SK-N-SH treated with all-trans-retinoic acid at 6 μM for 48 hours (cell line): ENCODE measurements at regions not wholly inside any gene's neighbourhood (a gene's known extent, or its start where the extent isn't known, plus 50 kb on each side); places are given as distances from the start of the nearest gene placed in this dataset.

Experiments
- ATAC-seq: fragments of 200-7000 bp; cut with Tn5 transposase; 3 replicates; pipeline ENCODE4 v1.9.1; 2020; ENCODE audit warnings: mild to moderate bottlenecking, moderate library complexity
- ARNTL ChIP-seq: fragments of 450-650 bp; formaldehyde crosslinking; IDR thresholded peaks from 2 replicates; pipeline ENCODE4 v1.5.0; 2020; ENCODE audit warnings: low read depth, mild to moderate bottlenecking, moderate library complexity, borderline replicate concordance
- BACH2 ChIP-seq: fragments of 250-450 bp; sonication (Bioruptor Pico); IDR thresholded peaks from 2 replicates; pipeline ENCODE4 v1.9.0; 2021; ENCODE audit warnings: mild to moderate bottlenecking, borderline replicate concordance
- CSDC2 ChIP-seq: fragments of 250-450 bp; sonication (Bioruptor Pico); IDR thresholded peaks from 2 replicates; pipeline ENCODE4 v1.5.0; 2020; ENCODE audit warnings: mild to moderate bottlenecking, moderate library complexity
- ESRRG ChIP-seq: fragments of 250-450 bp; sonication (Bioruptor Pico); IDR thresholded peaks from 2 replicates; pipeline ENCODE4 v1.6.1; 2021; ENCODE audit warnings: mild to moderate bottlenecking
- GLIS3 ChIP-seq: fragments of 250-450 bp; sonication (Bioruptor Pico); IDR thresholded peaks from 2 replicates; pipeline ENCODE4 v1.5.0; 2020; ENCODE audit warnings: mild to moderate bottlenecking, moderate library complexity
- ISL1 ChIP-seq: fragments of 250-450 bp; sonication (Bioruptor Pico); IDR thresholded peaks from 2 replicates; pipeline ENCODE4 v2.1.2; 2022; ENCODE audit warnings: mild to moderate bottlenecking, moderate library complexity
- OSR1 ChIP-seq: fragments of 250-450 bp; sonication (Bioruptor Pico); IDR thresholded peaks from 2 replicates; pipeline ENCODE4 v1.8.0; 2022; ENCODE audit warnings: moderate library complexity, mild to moderate bottlenecking, inconsistent platforms
- PPARA ChIP-seq: fragments of 250-450 bp; sonication (Bioruptor Pico); IDR thresholded peaks from 2 replicates; pipeline ENCODE4 v1.5.0; 2020; ENCODE audit warnings: mild to moderate bottlenecking, borderline replicate concordance
- RARB ChIP-seq: fragments of 250-450 bp; sonication (Bioruptor Pico); IDR thresholded peaks from 2 replicates; pipeline ENCODE4 v1.8.0; 2021; ENCODE audit warnings: mild to moderate bottlenecking, moderate library complexity
- TOX ChIP-seq: fragments of 250-450 bp; sonication (Bioruptor Pico); IDR thresholded peaks from 2 replicates; pipeline ENCODE4 v1.8.0; 2021; ENCODE audit warnings: mild to moderate bottlenecking, moderate library complexity, borderline replicate concordance
- ZC3H10 ChIP-seq: fragments of 250-450 bp; sonication (Bioruptor Pico); IDR thresholded peaks from 2 replicates; pipeline ENCODE4 v1.5.1; 2021; ENCODE audit warnings: mild to moderate bottlenecking, moderate library complexity
- ZFP3 ChIP-seq: fragments of 250-450 bp; sonication (Bioruptor Pico); IDR thresholded peaks from 2 replicates; pipeline ENCODE4 v1.5.0; 2020; ENCODE audit warnings: mild to moderate bottlenecking, moderate library complexity
- ZFP30 ChIP-seq: fragments of 450-650 bp; formaldehyde crosslinking; IDR thresholded peaks from 2 replicates; pipeline ENCODE4 v1.5.0; 2022; ENCODE audit warnings: mild to moderate bottlenecking, moderate library complexity
- ZNF565 ChIP-seq: fragments of 450-650 bp; formaldehyde crosslinking; conservative IDR thresholded peaks from 2 replicates; pipeline ENCODE4 v1.5.0; 2020; ENCODE audit warnings: low read depth, mild to moderate bottlenecking, moderate library complexity
- ZNF70 ChIP-seq: fragments of 450-650 bp; formaldehyde crosslinking; IDR thresholded peaks from 2 replicates; pipeline ENCODE4 v1.5.0; 2020; ENCODE audit warnings: mild to moderate bottlenecking, moderate library complexity
- ZNF8 ChIP-seq: fragments of 450-650 bp; formaldehyde crosslinking; IDR thresholded peaks from 2 replicates; pipeline ENCODE4 v1.5.0; 2020; ENCODE audit warnings: mild to moderate bottlenecking, moderate library complexity
- TF ChIP-seq, protein P1 (sequence below): fragments of 250-450 bp; sonication (Bioruptor Pico); IDR thresholded peaks from 2 replicates; pipeline ENCODE4 v1.5.1; 2021; ENCODE audit warnings: mild to moderate bottlenecking, moderate library complexity
- TF ChIP-seq, protein P2 (sequence below): fragments of 250-450 bp; sonication (Bioruptor Pico); IDR thresholded peaks from 2 replicates; pipeline ENCODE4 v1.8.0; 2020; ENCODE audit warnings: mild to moderate bottlenecking, moderate library complexity, borderline replicate concordance
- TF ChIP-seq, protein P3 (sequence below): fragments of 250-450 bp; sonication (Bioruptor Pico); IDR thresholded peaks from 2 replicates; pipeline ENCODE4 v1.5.0; 2020; ENCODE audit warnings: mild to moderate bottlenecking, moderate library complexity
- TF ChIP-seq, protein P4 (sequence below): fragments of 250-450 bp; sonication (Bioruptor Pico); IDR thresholded peaks from 2 replicates; pipeline ENCODE4 v1.8.0; 2021; ENCODE audit warnings: low read depth, mild to moderate bottlenecking, moderate library complexity, borderline replicate concordance

DNA sequence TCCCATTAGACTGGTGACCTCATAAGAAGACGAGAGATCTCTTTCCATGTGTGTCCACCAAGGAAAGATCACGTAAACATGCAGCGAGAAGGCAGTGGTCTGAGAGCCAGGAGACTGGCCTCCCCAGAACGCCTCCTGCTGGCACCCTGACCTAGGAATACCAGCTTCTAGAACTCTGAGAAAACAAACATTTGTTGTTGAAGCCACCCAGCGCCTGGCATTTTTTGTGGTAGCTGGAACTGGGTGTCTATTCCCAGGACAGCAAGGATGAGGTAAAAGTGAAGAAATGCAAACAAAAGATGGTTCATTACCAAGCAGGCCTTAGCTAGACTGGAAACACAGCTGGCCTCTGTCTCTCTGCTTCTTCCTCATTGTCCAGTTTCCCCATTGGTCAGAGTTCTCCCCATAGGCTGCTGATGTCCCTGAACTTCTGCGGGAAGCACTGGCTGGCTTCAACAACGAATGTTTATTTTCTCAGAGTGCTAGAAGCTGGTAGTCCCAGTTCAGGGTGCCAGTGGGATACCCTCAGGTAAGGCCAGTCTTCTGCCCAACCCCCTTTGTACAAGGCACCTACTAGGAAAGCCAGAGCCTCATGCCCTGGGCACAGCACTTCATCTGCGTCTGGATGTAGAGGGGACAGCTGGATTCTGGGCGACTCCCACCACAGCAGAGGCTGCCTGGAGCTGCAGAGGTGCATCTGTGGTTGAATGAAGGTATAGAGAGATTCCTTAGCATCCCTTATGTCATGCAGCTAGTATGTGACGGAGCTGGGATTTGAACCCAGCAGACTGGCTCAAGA is 304.9 kb downstream of the TCERG1L start:
- ATAC-seq: no peak

DNA sequence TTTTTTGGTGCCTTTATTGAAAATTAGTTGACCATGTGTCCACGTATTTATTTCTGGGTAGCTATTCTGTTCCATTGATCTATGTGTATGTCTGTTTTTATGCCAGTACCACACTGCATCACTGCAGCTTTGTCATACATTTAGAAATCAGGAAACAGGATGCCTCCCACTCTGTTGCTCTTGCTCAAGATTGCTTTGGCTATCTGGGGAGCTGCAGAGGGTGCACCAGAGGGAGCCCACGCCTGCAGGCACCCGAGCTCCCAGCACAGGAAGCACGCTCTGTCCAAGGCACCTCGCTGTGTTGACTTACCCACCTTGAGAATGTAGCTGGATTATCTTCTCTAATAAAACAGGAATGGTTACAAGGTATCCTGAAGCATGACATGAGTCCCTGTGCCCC is 301.7 kb downstream of the TCERG1L start:
- ATAC-seq: no peak

More for the DNA sequence above, 304.9 kb downstream of the TCERG1L start:
- TF ChIP-seq ZC3H10 (CRISPR knock-in tag) (no peak), ZNF8 (CRISPR knock-in tag) (no peak)
- TF ChIP-seq, protein P1, sequence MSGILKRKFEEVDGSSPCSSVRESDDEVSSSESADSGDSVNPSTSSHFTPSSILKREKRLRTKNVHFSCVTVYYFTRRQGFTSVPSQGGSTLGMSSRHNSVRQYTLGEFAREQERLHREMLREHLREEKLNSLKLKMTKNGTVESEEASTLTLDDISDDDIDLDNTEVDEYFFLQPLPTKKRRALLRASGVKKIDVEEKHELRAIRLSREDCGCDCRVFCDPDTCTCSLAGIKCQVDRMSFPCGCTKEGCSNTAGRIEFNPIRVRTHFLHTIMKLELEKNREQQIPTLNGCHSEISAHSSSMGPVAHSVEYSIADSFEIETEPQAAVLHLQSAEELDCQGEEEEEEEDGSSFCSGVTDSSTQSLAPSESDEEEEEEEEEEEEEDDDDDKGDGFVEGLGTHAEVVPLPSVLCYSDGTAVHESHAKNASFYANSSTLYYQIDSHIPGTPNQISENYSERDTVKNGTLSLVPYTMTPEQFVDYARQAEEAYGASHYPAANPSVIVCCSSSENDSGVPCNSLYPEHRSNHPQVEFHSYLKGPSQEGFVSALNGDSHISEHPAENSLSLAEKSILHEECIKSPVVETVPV (CRISPR knock-in tag): no peak

DNA sequence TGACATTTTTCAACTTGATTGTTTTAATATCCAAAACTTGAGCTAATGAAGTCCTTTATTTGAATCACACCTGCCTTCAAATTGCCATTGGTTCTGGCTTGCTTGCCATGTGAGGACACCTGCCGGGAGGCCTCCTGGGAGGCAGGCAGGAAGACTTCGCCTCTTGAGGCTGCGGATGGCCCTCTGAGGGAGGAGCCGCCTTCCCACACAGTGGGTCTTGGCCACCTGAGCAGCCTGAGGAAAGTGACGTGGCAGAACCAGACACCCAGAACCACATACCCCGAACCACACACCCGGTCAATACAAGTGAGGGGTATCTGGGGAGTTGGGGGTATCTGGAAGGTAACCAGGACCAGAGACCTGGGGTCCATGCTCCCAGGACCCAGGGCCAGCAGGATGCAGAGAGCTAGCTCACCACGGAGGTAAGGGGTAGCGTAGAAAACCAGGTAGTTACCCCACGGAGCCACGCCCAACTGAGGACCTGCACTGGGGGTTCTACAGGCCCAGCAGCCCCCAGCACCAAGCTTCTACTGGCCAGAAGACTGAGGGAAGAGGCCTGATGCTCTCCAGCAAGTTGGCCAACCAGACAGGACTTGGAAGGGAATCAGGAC is 300.5 kb downstream of the TCERG1L start:
- TF ChIP-seq OSR1 (CRISPR knock-in tag): no peak
- TF ChIP-seq ISL1 (CRISPR knock-in tag): no peak
- TF ChIP-seq PPARA (CRISPR knock-in tag): no peak
- TF ChIP-seq, protein P1 (CRISPR knock-in tag): no peak
- no peak for TF ChIP-seq GLIS3 (CRISPR knock-in tag)
- TF ChIP-seq ARNTL (CRISPR knock-in tag): no peak
- ATAC-seq: no peak

More for the DNA sequence above, 301.7 kb downstream of the TCERG1L start:
- TF ChIP-seq CSDC2 (CRISPR knock-in tag) (no peak), ARNTL (CRISPR knock-in tag) (no peak), ISL1 (CRISPR knock-in tag) (no peak), ZNF8 (CRISPR knock-in tag) (no peak)

DNA sequence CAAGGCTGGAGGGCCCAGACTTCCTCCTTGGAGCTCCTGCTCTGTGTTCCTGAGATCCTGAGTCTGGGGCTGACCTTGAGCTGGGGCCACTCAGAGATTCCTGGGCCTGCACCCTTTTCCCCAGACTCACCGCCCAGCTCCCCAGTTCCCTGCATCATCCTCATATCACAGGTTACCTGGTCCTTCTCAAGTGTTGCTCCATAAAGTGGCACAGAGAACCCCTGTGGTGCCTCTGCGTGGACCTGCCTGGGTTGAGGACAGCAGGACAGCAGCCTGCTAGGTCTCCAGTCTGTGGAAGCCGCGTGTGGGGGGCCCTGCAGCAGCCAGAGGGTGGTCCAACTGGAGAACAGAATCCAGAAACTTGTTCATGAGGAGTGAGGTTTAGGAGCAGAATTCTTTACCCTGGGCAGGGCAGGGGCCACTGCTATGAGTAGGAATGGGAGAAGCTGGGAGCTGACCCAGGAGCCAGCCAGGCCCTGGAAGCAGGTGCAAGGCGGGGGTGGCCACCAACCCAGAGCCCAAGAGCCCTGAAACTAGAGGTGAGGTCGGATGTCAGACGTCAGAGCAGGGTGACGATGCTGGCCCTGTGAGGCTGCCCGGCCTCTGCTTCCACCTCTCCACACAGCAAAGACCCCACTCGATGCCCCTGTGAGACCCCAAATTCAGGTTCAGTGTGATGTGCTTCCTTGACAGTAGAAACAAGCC is 299.4 kb downstream of the TCERG1L start:
- TF ChIP-seq ARNTL (CRISPR knock-in tag) (no peak), TOX (no peak), CSDC2 (CRISPR knock-in tag) (no peak), ZNF70 (CRISPR knock-in tag) (no peak), ZFP30 (CRISPR knock-in tag) (no peak), PPARA (CRISPR knock-in tag) (no peak), BACH2 (no peak), ZFP3 (CRISPR knock-in tag) (no peak)
- no peak for ATAC-seq

DNA sequence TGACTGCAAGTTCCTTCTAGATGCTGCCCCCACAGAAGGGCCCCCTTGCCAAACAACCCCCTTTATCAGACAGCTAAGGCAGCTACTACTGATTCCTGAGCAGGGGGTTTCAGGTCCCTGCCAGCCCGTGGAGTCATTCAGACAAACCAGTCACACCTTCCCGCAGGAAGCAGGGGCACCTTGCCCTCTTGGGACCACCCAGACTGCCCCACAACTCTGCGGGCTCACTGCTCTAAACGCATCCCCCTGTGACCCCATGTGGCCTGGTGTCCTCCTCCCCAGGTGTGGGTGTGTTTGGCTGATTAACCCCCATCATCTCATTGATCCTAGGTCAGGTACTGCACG is 298.9 kb downstream of the TCERG1L start:
- TF ChIP-seq BACH2 (no peak), ESRRG (CRISPR knock-in tag) (no peak), TOX (no peak), ARNTL (CRISPR knock-in tag) (no peak), ZNF565 (CRISPR knock-in tag) (no peak), CSDC2 (CRISPR knock-in tag) (no peak), RARB (CRISPR knock-in tag) (no peak)
- TF ChIP-seq, protein P2, sequence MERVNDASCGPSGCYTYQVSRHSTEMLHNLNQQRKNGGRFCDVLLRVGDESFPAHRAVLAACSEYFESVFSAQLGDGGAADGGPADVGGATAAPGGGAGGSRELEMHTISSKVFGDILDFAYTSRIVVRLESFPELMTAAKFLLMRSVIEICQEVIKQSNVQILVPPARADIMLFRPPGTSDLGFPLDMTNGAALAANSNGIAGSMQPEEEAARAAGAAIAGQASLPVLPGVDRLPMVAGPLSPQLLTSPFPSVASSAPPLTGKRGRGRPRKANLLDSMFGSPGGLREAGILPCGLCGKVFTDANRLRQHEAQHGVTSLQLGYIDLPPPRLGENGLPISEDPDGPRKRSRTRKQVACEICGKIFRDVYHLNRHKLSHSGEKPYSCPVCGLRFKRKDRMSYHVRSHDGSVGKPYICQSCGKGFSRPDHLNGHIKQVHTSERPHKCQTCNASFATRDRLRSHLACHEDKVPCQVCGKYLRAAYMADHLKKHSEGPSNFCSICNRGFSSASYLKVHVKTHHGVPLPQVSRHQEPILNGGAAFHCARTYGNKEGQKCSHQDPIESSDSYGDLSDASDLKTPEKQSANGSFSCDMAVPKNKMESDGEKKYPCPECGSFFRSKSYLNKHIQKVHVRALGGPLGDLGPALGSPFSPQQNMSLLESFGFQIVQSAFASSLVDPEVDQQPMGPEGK (CRISPR knock-in tag): no peak
- TF ChIP-seq, protein P3, sequence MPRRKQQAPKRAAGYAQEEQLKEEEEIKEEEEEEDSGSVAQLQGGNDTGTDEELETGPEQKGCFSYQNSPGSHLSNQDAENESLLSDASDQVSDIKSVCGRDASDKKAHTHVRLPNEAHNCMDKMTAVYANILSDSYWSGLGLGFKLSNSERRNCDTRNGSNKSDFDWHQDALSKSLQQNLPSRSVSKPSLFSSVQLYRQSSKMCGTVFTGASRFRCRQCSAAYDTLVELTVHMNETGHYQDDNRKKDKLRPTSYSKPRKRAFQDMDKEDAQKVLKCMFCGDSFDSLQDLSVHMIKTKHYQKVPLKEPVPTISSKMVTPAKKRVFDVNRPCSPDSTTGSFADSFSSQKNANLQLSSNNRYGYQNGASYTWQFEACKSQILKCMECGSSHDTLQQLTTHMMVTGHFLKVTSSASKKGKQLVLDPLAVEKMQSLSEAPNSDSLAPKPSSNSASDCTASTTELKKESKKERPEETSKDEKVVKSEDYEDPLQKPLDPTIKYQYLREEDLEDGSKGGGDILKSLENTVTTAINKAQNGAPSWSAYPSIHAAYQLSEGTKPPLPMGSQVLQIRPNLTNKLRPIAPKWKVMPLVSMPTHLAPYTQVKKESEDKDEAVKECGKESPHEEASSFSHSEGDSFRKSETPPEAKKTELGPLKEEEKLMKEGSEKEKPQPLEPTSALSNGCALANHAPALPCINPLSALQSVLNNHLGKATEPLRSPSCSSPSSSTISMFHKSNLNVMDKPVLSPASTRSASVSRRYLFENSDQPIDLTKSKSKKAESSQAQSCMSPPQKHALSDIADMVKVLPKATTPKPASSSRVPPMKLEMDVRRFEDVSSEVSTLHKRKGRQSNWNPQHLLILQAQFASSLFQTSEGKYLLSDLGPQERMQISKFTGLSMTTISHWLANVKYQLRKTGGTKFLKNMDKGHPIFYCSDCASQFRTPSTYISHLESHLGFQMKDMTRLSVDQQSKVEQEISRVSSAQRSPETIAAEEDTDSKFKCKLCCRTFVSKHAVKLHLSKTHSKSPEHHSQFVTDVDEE (CRISPR knock-in tag): no peak
- TF ChIP-seq, protein P1 (CRISPR knock-in tag): no peak
- TF ChIP-seq, protein P4, sequence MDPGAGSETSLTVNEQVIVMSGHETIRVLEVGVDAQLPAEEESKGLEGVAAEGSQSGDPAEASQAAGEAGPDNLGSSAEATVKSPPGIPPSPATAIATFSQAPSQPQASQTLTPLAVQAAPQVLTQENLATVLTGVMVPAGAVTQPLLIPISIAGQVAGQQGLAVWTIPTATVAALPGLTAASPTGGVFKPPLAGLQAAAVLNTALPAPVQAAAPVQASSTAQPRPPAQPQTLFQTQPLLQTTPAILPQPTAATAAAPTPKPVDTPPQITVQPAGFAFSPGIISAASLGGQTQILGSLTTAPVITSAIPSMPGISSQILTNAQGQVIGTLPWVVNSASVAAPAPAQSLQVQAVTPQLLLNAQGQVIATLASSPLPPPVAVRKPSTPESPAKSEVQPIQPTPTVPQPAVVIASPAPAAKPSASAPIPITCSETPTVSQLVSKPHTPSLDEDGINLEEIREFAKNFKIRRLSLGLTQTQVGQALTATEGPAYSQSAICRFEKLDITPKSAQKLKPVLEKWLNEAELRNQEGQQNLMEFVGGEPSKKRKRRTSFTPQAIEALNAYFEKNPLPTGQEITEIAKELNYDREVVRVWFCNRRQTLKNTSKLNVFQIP: no peak
- ATAC-seq: no peak
